Stimulated activated CD4-positive, alpha-beta T cell treated with anti-CD3 and anti-CD28 coated beads, Interleukin-1b, Interleukin-23, amount 100 ng/mL, for 24 hours (primary cell): ENCODE measurements at regions not wholly inside any gene's neighbourhood (a gene's known extent, or its start where the extent isn't known, plus 50 kb on each side); places are given as distances from the start of the nearest gene placed in this dataset.

Source experiments
- DNase-seq, 4 experiments: peaks; one replicate each; pipeline ENCODE4 v3.0.0-alpha.2; 2020; ENCODE audit warnings: low read depth in 4 of 4, low spot score in 1 of 4

DNA sequence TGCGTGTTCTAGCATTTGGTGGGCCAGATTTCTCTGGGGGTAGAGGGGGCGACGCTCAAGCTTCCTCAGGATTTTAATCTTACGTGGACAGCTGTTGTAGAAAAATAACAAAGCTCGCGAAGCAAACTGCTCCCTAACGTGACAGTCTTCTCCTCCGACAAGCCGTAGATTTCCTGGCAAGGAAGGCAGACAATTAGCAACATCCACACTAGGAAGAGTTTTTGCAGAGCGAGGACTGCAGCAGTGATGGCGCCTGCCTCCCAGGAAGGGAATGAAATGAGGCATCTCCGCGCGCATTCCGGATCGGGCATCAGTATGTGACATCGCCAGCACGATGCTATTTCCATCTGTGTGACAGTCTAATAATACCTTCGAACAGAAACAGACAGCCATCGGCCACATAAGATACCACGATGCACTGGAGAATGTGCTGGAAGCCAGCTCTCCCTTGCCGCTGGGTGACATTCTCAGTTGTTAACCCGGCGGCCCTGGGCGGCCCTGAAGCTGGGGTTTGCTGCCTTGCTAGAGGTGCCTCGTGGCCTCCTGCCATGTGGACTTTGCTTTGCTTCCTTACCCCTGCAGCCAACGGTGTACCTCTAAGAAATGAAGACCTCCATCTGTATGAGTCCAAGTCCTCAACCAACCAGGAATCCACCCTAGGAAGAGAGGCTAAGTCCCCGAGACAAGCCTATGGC lies 101.8 kb upstream of the AGAP1 start:
- no peak for DNase-seq

DNA sequence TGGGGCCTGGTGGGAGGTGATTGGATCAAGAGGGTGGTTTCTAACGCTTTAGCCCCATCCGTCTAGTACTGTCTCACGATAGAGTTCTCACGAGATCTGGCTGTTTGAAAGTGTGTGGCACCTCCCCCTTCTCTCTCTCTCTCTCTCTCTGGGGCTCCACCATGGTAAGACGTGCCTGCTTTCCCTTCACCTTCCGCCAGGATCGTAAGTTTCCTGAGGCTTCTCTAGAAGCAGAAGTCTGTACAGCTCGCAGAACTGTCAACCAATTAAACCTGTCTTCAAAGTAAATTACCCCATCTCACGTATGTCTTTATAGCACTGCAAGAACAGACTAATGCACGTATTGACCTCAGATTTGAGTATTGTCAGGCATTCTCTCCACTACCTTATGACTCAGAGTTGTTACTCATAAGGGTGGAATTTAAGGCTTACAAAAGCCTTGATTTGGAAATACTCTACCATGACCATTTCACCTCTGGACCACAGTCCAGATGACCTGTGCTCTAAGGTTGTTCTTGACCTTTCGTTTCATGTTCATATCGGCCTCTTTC lies 99.5 kb upstream of the AGAP1 start:
- DNase-seq, result no peak

- no peak for DNase-seq
These were observed 97.6 kb upstream of the AGAP1 start for GRCh38 chr2:235396071-235396846.

- no peak for DNase-seq
These were observed 95.5 kb upstream of the AGAP1 start for GRCh38 chr2:235398321-235398720.

DNA sequence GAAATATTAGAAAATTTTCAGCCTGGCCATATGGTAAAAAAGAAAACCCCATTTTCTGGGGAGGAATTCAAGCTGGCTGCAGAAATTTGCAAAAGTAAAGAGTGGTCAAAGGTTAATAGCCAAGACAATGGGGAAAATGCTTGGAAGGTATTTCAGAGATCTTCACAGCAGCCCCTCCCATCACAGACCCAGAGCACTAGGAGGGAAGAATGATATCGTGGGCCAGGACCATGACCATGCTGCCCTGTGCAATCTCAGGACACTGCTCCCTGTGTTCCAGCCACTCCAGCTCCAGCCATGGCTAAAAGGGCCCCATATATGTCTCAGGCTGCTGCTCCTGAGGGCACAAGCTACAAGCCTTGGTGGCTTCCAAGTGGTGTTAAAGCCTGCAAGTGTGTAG lies 93.9 kb upstream of the AGAP1 start:
- no peak for DNase-seq

GRCh38 chr2:235402422-235402821 lies 91.4 kb upstream of the AGAP1 start:
- no peak for DNase-seq

DNA sequence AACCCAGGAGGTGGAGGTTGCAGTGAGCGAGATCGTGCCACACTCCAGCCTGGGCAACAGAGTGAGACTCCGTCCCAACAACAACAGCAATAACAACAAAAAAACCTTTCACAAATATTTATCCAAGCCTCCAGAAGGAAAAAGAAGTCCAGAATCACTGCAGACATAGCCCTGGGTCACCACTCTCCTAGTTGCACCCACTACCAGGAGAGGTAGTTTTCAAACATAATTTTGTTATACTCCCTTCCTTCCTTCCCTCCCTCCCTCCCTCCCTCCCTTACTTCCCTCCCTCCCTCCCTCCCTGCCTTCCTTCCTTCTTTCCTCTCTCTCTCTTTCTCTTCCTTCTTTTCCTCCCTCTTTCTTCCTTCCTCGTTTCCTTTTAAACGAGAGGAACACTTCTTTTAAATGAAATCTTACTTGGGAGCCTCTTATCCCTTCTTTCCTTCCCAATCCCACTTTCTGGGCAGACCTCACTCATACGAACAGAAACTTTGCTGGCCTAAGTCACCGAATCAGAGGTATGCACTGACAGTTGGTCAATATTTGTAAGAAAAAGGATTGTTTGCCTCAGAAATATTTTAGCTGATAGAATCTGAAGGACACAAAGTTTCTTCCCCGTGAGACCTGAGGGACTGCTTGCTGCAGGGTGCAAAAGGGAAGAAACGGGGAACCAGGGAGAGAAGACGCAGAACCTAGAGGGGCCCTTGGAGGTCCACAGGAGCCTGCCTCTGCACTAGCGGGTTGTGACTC lies 88.1 kb upstream of the AGAP1 start:
- no peak for DNase-seq

DNA sequence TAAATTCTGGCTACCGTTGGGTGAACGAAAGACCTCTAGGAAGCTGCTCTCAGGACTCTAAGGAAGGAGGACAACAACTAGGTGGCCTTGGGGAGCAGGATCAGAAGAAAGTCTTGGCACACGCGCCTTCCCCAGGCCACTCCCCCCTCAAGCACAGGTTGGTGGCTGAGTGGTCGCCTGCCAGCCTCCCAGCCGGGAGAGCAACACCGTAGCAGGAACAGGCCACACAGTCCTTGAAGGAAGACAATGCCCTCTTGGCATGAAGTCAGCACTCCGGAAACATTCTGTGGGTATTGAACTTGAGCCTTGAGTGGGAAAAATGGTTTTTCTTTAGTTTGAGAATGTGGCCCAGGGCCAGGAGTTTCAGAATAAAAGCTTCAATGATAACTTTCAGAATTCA lies 87.4 kb upstream of the AGAP1 start:
- no peak for DNase-seq

DNA sequence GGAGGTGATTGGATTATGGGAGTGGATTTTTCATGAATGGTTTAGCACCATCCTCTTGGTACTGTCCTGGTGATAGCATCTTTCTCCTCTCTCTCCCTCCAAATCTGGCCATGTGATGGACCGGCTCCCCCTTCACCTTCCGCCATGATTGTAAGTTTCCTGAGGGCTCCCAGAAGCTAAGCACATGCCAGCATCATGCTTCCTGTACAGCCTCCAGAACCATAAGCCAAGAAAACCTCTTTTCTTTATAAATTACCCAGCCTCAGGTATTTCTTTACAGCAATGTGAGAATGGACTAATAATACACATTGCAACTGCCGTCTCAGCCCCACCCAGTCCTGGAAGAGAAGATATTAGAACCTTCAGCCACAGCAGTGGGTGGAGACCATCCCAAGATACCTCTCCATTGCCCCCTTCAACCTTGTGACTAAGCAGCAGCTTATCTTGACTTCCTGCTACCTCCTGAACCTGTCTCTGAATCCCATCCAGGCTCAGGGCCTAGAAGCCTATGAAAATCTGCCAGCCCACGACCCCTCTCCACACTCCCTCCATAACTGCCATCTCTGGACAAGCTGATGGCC lies 81.8 kb upstream of the AGAP1 start:
- DNase-seq, result no peak

DNA sequence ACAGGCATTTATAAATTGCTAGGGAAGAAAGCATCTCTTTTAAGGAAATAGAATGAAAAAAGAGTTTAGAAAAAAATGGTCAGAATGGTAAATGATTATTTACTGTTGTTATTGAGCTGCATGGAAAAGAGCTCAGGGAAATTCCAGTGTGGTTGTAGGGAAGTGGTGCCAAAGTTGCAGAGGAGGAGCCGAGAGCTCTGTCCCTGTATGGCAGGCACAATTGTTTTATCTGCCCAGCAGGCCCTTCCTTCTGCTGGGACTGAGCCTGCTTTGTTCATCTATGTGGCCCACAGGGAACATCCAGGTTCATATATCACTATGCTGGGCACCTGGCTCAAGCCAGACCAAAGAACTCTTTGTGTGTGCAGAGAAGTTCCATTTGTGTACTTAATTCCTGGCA lies 80.8 kb upstream of the AGAP1 start:
- DNase-seq, result no peak

DNA sequence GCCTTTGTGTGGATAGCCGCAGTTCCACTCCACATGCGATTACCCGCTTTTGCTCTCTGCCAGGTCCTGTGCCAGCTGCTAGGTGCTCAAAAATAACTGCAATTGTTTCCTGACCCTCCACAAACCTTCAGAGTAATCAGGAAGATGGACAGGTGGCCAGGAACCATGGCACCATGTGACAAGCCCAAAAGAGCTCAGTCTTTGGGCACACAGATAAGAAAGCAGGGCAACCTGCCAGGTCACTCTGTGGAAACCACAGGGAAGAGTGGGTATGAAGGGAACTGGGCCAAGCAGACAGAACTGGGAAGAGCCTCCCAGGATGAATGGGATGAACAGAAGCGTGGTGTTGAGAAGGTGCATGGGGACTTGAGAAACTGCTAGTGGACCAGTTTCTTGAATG lies 79.4 kb upstream of the AGAP1 start:
- DNase-seq, result no peak

- no peak for DNase-seq
These were observed 76.9 kb upstream of the AGAP1 start for GRCh38 chr2:235416858-235417499.

- DNase-seq, result no peak
These were observed 74.9 kb upstream of the AGAP1 start for GRCh38 chr2:235418918-235419317.

DNA sequence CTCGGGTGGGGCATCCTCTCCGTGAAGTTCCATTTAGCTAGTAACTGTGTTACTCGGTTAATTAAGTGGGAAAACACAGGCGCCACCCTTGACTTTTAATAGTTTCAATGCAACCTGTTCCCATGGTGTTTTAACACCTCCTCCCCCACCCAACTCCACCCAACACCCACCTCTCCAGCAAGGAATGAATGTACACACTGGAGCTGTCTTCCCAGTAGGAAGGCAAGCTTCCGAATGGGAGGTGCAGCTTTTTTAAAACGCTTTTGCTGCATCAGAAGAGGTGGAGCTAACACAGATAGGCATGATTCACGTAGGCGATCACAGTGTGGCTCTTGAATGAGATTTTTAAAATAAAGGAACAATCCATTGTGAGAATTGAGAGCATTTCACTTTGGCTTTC lies 73.8 kb upstream of the AGAP1 start:
- no peak for DNase-seq

- DNase-seq, result no peak
These were observed 72.2 kb upstream of the AGAP1 start for GRCh38 chr2:235421618-235422017.

DNA sequence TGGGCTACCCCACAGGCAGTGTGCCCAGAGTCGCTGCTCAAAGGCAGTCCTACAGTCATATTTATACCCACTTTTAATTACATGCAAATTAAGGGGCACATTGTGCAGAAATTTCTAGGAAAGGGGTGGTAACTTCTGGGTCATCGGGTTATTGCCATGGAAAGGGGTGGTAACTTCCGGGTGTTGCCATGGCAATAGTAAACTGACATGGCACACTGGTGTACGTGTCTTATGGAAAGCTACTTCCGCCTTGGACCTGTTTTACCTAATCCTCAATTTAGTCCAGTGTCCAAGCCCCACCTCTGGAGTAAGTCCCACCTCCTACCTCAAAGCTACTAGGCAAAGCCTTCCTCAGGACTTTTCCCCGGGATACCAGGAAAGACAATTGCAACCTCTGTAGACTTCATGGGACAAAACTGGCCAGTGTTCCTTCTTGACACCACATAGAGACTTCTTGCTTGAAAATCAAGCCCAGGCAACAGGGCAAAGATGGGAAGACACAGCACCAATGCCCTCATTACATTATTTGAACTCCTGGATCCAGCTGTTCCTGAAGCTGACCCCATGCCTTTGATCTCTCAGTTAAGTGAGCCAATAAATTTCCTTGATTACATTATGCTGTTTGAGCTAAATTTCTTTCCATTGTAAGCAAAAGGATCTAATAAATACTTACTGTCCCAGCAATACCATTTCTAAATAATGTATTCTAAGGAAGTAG lies 63.3 kb upstream of the AGAP1 start:
- no peak for DNase-seq

DNA sequence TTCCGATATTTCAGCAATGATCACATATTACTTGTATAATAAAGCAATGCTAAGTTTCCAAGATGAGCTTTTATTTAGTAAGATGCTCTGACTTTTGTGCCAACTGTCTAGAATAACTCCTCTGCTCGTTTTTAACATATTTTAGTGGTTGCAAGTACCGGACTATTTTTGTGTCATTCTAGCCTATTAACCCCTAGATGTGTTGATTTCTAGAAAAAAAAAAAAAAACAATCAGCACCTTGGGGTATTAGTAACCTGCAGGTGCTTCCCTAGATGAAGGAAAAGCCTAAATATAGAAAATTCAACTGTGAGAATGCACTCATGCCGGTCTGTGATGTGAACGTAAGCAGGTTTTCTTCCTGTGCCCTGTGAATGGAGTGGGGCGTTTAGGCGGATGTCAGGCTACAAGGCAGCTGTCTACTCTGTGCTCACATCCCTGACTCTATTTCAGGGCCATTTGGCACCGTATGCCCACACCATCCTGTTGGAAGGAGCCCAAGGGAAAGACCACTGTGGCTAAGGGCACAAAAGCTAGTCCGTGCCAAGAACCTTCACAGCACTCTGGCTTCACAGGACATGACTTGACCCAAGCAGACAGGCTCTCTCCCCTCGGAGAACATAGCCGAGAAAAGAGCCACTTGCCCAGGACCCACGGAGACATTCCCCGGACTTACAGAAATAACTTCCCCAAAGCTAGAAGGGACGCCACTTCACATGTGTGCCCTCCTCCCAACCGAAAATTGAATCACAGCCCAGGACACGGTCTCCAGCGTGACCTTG lies 60.9 kb upstream of the AGAP1 start:
- DNase-seq, result no peak

- DNase-seq, result no peak
These were observed 60.0 kb upstream of the AGAP1 start for GRCh38 chr2:235433860-235434259.

- DNase-seq, result no peak
These were observed 53.7 kb upstream of the AGAP1 start for GRCh38 chr2:235439959-235440662.
